ENCODE measurements at regions not wholly inside any gene's neighbourhood (a gene's known extent, or its start where the extent isn't known, plus 50 kb on each side); places are given as distances from the start of the nearest gene placed in this dataset.
"Not testable (repeated sequence)": the region's sequence is repeated elsewhere in the genome, so short reads cannot be mapped to it uniquely, and the experiment has no call there.

DNA sequence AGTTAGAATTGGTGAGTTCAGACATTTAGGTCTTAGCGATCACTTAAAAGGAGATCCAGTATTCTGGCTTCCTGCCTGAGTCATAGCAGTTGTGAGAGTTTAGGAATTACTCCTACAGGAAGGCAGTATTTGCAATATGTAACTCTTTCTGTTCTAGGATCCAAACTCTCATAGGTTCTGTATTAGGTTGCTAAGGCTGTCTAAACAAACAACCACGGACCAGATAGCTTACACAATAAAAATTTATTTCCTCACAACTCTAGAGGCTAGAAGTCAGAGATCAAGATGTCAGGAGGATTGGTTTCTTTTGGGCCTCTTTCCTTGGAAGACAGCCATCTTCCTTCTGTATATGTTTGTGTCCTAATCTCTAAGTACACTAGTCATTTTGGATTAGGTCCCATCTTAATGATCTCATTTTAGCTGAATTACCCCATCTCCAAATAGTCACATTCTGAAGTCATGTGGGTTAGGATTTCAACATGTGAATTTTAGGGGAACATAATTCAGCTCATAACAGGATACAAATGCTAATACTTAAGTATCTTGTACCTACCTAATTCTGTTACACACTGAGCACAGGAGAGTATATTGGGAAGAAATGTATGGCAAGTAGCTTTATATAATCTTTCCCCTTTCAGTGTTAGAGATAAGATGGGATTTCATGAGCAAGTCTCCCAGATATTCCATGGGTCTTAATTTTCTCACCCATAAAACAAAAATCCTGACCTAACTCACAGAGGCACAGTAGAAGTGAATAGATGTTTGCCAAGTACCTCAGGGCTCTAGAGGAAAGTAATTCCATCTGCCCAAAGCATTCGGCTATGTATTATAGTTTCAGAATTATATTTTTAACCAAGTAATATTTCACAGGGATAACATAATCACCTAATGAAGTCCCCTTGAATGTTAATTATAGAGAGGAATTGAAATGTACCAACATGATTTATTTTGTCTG lies 144.4 kb downstream of the PTBP2 start:
- no peak for DNase-seq (ENCODE audit: low read depth in 2 of 2, low spot score in 1 of 2)

DNA sequence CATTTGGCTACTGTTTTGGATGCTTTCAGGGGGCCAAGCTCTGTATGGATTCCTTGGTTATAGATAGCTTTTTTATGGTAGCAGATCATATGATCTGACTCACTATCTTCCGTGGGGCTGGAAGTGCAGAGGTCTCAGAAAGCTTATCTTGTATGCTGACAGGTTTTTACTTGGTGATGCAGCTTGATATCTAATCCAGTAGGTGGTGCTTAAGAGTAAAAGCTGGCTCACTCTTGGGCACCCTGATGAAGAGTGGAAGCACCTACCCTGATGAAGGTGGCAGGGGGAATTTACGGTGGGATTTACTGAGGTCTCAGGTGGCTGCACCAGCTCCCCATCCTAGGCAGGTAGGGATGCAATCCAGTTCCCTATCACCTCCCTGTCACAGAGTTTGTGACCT lies 151.2 kb downstream of the PTBP2 start:
- no peak for DNase-seq (ENCODE audit: low read depth in 2 of 2, low spot score in 1 of 2)

DNA sequence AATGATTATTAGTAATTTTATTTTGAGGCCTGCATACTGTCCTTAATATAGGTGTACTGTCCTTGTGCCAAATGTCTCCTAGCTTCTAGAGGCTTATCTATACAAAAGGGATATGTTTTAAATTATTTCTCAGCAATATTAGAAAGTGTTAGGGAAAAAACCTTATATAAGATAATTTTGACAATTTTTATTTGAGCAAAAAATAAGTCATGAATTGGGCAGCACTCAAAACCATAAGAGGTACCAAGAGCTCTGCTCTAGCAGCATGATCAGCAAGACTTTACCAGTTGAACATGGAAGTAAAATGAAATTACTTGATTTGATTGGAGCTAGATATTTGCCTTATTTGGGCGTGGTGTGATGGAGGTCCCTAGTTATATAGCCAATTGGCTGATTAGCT lies 157.1 kb downstream of the PTBP2 start:
- DNase-seq (ENCODE audit: low read depth in 2 of 2, low spot score in 1 of 2): no peak

DNA sequence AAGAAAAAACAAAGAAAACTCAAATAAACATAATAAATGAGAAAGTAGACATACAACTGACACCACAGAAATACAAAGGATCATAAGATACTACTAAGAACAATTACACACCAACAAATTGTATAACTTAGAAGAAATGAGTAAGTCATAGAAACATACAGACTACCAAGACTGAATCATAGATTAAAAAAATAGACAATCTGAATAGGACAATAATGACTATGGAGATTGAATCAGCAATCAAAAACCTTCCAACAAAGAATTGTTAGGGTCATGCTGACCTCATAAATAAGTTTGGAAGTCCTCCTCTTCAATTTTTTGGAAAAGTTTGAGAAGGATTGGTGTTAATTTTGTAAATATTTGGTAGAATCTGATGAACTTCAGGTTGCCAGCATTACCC lies 159.0 kb downstream of the PTBP2 start:
- no peak for DNase-seq (ENCODE audit: low read depth in 2 of 2, low spot score in 1 of 2)

DNA sequence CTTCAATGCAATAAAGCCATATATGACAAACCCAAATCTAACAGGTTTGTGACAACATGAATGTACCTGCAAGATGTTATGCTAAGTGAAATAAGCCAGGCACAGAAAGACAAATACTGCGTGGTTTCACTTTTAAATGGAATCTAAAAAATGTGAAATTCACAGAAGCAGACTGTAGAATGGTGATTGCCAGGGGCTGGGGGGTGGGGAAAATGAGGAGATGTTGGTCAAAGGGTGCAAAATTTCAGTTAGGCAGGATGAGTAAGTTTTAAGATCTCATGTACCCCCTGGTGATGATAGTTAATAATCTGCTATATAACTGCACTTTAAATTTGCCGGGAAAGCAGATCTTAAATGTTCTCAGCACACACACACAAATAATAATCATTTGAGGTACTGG lies 160.5 kb downstream of the PTBP2 start:
- DNase-seq (ENCODE audit: low read depth in 2 of 2, low spot score in 1 of 2): no peak

DNA sequence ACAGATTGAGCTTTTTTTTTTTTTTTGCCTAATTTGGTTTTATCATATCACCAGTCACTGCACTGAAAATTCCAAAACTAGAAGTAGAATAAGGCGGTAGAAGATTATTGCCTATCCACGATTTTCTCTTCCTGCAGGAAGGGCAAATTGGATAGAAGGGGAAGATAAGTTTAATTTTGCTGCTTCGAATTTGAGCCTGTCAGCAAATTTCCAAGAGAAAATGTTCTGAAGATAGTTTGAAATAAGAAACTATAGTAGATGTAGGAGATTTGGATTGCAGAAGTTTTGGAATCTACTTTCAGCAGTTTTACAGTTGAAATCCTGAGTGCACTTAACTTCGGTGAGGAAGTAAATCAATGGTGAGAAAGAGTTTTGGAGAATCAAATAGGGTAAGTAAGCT lies 164.9 kb downstream of the PTBP2 start:
- no peak for DNase-seq (ENCODE audit: low read depth in 2 of 2, low spot score in 1 of 2)

DNA sequence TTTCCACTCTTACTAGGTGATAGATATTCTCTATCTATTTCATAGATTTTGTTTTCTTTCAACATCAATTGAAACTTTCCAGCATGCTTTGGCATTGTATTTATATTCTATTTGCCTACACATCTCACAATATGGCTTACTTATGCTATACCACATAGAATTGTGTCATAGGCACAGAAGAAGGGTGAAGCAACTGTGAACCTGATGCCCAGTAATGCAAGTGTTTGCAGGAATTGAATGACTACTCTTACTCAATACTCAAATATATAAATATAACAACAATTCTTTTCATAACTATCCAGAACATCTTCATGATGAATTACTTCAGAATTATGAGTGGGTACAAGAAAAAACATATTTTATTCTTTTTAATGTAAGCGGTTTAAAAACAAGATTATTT lies 165.9 kb downstream of the PTBP2 start:
- DNase-seq (ENCODE audit: low read depth in 2 of 2, low spot score in 1 of 2): no peak

DNA sequence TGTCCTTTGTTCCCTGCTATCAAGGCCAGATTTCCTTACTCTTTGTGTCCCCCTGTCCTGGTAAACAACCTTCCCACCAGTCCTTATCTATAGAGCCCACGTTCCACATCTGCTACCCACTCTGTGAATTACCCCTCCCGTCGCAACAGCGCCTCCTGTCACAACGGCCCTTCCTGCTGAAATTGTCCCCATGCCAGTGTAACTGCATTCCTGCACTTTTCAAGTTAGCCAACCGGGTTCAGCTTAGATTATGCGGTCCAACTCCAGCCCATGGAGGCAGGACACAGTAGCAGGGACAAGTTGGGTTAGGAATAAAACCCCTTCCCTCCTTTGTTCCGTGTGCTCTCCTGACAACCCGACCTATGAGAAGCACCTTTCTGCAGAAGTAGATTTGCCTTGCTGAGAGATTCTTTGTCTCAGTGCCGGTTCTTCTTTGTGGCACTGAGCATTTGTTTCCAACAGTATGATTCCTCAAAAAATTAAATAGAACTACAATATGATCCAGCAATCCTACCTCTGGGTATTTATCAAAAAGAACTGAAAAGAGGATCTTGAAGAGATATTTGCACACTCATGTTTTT lies 180.3 kb downstream of the PTBP2 start:
- no peak for DNase-seq (ENCODE audit: low read depth in 2 of 2, low spot score in 1 of 2)

DNA sequence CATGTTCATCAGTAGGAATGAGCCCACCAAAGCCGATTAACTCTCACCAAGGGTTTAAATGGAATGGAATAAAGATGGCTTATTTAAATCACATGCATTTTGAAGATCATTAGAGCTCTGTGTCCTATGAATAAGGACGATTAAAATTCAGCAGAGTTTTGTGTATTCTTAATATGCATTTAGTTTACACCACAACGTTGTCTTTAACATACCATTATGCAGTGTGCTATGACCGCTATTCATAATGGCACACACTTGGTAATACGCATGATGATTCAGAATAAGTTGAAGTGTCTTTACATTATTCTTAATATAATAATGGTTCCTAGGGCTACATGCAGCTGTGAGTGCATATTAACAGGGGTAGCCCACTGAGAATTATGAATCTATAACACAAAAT lies 190.7 kb downstream of the PTBP2 start:
- DNase-seq (ENCODE audit: low read depth in 2 of 2, low spot score in 1 of 2): no peak

DNA sequence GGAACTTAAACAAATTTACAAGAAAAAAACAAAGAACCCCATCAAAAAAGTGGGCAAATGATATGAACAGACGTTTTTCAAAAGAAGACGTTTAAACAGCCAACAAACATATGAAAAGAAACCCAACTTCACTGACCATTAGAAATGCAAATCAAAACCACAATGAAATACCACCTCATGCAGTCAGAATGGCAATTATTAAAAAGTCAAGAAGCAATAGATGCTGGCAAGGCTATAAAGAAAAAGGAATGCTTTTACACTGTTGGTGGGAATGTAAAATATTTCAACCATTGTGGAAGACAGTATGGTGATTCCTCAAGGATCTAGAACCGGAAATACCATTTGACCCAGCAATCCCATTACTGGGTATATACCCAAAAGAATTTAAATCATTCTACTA lies 194.1 kb downstream of the PTBP2 start:
- DNase-seq (ENCODE audit: low read depth in 2 of 2, low spot score in 1 of 2): not testable (repeated sequence)

DNA sequence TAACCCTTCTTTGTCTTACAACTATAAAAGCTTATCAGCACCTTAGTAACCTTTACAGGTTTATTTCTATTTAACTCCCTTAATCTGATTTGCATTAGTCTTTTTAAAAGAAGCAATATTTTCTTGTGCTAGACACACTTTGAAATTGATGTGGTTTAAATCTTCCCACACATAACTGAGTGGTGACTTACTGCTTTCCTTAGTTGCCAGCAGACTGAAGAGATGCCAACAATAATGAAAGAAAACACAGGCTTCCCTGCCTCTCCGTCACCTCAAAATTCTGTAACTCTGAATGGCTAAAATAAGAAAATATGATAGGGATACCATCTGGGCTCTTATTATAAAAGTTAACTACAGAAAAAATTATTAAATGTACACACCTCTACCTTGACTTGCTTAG lies 196.8 kb downstream of the PTBP2 start:
- no peak for DNase-seq (ENCODE audit: low read depth in 2 of 2, low spot score in 1 of 2)

DNA sequence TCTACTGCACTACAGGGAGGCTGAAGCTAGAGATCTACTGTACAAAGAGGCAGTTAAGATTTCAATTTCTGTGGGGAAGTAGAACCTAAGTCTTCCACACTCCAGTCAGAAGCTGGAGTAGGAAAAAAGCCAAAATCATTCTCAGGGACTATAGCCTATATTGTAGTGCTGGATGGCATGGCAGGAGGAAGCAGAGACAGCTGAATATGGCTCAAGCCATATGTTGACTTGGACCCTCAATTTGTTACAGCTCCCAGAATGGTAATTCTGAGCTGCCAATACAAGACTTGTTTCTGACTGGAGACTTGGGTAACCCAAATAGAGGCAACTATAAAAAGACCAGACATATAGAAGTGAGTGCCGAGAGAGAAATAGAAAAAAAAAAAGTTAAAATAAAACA lies 200.6 kb downstream of the PTBP2 start:
- DNase-seq (ENCODE audit: low read depth in 2 of 2, low spot score in 1 of 2): no peak

DNA sequence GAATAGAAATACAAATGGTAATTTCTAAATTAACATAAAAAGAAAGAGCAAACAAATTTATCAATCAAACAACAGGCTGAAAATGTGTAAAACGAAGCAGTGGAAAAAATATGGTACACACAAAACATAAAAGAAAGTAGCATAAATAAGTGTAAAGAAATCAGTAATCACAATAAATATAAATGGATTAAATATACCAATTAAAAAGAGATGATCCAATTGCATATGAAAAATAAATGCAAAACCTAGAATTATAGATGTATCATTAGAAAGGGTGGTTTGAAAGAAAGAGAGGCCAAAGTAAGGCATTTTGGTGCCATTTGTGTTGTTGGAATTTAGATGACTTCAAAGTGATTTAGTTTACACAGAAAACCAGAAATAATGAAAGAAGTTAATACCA lies 202.2 kb downstream of the PTBP2 start:
- DNase-seq (ENCODE audit: low read depth in 2 of 2, low spot score in 1 of 2): no peak

DNA sequence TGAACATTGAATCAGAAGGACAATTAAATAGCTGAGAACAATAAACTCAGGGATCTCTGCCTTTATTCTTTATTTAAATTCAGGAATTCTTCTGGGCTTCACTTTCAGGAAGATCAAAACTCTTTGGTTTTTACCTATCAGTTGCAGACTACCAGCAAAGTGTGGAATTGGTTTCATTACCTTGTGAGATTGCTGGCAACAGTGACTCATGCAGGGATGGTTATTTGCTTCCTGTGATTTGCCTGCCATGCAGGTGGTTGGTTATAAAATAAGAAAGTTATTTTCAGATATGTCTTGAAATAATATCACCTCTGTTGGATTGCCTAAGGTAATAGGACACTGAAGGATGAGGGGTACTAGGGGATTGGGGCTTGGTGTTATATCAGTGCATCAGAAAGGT lies 204.6 kb downstream of the PTBP2 start:
- no peak for DNase-seq (ENCODE audit: low read depth in 2 of 2, low spot score in 1 of 2)

DNA sequence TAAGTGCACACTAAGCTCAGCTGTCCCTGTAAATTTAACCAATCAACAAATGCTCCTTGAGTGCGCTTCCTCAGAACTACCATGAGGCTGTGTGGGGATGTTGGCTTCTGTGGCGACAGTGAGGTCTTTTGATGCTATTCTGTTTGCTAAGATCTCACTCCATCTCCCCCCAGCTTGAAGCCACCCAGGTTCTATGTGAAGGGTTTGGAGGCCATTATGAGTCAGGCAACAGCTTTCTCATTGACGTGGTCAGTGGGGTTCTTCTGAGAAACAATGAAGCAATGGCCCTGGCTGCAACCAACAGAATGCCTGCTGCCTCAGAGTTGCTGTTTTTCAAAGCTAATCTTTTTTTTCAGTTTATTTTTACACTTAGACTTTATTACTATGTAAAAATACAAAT lies 205.5 kb downstream of the PTBP2 start:
- no peak for DNase-seq (ENCODE audit: low read depth in 2 of 2, low spot score in 1 of 2)

DNA sequence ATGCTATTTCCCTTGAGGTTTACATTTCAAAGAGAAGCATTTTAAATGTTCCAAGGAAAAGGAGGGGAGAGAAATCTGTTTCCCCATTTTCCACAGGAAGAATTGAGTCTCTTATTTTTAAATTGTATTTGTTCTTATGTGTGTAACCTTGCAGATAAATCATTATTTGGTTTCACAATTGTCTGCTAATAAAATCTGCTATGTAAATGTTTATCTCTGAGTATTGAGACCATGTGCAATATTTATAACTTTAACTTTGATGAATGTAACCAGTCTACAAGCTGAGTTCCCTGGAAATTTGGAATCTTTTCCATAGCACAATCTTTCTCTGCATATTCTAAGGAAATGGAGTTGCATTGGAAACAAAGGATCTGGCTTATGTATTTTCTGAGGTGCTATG lies 209.6 kb downstream of the PTBP2 start:
- no peak for DNase-seq (ENCODE audit: low read depth in 2 of 2, low spot score in 1 of 2)

DNA sequence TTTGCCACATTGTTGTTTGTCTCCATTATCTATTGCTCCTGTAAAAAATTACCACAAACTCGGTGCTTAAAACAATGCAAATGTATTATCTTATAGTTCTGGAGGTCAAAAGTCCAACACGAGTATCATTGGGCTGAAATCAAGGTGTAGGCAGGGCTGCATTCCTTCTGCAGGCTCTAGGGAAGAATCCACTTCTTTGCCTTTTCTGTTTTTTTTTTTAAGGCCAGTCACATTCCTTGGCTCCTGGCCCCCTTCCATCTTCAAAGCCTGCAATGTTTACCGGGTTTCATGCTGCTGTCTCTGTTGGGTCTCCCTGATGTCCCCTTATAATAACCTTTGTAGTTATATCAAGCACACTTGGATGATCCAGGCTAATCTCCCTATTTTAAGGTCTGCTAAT lies 212.7 kb downstream of the PTBP2 start:
- no peak for DNase-seq (ENCODE audit: low read depth in 2 of 2, low spot score in 1 of 2)

DNA sequence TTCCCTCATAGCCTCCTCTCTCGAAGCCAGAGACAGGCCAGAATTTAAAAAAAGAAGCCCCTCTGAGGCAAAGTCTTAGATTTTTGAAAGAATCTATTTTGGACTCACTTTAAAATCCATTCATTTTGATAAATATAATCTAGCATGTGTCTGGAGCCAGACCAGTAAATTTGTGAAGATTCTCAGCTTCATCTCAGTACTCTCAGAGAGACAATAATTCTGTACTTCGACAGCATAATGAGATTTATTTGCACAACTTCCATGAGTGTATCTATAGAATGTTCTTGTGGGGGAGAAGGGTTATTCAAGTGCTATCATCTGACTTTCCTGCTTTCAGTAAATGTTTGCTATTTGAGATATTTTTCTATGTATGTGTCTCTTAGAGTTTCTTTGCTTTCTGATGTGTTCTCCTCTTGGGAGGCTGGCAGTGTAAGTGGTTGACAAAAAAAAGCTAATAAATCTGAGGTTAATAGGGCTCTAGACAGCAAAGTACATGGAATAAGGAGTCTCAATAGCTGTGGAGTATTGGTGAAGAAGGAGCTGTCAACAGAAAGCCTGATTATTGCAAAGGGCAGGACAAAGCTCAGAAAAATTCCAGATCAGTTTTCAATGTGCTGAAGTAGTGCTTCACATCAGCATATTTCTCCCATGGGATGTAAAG lies 223.0 kb downstream of the PTBP2 start:
- no peak for DNase-seq (ENCODE audit: low read depth in 2 of 2, low spot score in 1 of 2)

DNA sequence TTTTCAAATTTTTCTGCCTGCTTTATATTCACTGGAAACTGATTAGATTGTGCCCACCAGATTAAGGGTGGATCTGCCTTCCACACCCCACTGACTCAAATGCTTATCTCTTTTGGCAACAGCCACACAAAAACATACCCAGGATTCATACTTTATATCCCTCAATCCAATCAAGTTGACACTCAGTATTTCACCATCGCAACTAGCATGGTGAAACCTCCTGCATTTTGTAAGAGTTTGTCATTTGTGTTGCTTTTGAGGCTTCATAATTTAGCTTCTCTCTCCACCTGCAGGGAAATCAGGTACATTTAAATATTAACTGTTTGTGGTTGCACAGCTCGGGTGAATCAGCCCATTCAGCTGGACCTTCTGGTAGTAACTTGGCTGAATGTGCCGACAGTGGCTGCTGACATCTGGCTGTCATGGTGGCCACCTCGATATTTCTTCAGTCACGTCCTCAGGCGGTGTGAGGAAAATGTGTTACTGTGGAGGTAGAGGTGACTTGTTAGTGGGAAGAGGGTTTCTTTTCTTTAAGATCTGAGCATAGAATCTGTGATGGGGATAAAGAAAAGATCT lies 224.0 kb downstream of the PTBP2 start:
- DNase-seq (ENCODE audit: low read depth in 2 of 2, low spot score in 1 of 2): no peak

DNA sequence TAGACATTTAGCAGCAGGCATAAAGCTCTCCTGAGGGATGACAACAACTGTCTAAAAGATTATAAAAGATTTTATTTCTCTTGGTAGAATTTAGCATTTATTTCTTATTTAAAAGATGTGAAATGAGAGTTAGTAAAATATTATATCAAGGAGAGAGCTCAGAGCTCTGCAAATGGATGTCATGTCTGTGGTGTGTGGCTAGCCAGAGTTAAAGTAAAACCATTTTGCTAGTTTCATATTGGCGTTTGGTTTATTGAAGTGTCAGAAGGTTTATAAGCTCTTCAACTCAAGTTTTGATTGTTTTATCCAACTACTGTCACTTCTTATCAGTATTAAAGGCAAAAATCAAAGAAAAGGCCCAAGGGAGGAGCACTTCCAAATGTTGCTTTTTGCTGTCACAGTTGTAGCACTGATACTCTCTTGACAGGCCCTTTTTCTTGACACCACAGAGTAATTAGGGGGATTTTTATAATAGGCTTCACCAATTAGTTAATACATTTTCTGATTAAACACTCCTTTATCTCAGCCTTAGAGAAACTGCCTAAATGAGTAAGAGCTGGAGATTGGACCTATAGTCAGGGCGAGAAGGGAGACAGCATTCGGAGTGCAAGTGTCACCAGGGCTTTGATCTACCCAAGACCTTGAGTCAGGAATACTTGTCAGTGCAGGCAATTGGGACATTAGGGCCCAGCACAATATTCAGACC lies 233.9 kb downstream of the PTBP2 start:
- DNase-seq (ENCODE audit: low read depth in 2 of 2, low spot score in 1 of 2): no peak

DNA sequence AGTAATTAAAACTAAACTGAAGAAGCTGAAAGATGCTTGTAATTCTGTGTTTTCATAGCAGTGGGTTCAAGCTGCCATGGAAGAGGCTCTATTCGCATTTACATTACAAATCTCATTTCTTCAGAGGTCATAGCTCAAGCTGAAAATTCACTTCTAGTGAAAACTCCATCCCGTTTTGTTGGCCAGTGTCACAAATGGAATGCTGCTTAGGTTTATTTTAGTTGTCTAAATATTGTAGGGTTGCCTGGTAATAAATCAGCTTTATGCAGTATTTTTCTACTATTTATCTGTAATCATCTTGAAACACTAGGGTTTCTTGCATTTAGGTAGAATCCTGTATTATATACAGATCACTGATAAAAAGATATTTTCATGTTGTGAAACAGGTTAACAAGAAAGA lies 240.6 kb downstream of the PTBP2 start:
- no peak for DNase-seq (ENCODE audit: low read depth in 2 of 2, low spot score in 1 of 2)
